ENCODE measurements at regions not wholly inside any gene's neighbourhood (a gene's known extent, or its start where the extent isn't known, plus 50 kb on each side); places are given as distances from the start of the nearest gene placed in this dataset.

- TF ChIP-seq GATA3 (IDR thresholded peaks at IDR 0.05; ENCODE audit: low read depth, low read length), result no peak
- no peak for TF ChIP-seq GATA2 (IDR thresholded peaks at IDR 0.05; ENCODE audit: low read depth, low read length)
Observed at GRCh38 chr10:4766454-4766853, 59.6 kb upstream of the AKR1E2 start.

Measured in SH-SY5Y (cell line).